ENCODE measurements at regions not wholly inside any gene's neighbourhood (a gene's known extent, or its start where the extent isn't known, plus 50 kb on each side); places are given as distances from the start of the nearest gene placed in this dataset.

- no peaks in the 10 kb centered on the region for H3K4me1 ChIP-seq (ENCODE audit: insufficient read depth, low read length, poor library complexity, severe bottlenecking)
- no peaks in the 10 kb centered on the region for H3K27me3 ChIP-seq (ENCODE audit: insufficient read depth, low read length, poor library complexity, severe bottlenecking)
- TF ChIP-seq CTCF (conservative IDR thresholded peaks at IDR 0.05; ENCODE audit: low read length): no peak
- no peak for TF ChIP-seq EZH2phosphoT487 (IDR thresholded peaks at IDR 0.05; ENCODE audit: borderline replicate concordance)
- H2AFZ ChIP-seq (ENCODE audit: low read length): no peak overlapping the region
- H3K79me2 ChIP-seq (ENCODE audit: insufficient read depth, low read length): no peaks in the 10 kb centered on the region
- no peaks in the 10 kb centered on the region for H4K20me1 ChIP-seq (ENCODE audit: insufficient read depth, low read length, poor library complexity, severe bottlenecking)
- H3K9ac ChIP-seq (ENCODE audit: low read depth, low read length, poor library complexity, severe bottlenecking): no peak overlapping the region
- H3K9me3 ChIP-seq (ENCODE audit: insufficient read depth, low read depth, low read length): no peaks in the 10 kb centered on the region
- H3K4me3 ChIP-seq (ENCODE audit: low read length, poor library complexity, severe bottlenecking): no peak overlapping the region
- no peak overlapping the region for H3K4me2 ChIP-seq (ENCODE audit: low read depth, low read length, poor library complexity, severe bottlenecking)
- no peaks in the 10 kb centered on the region for H3K36me3 ChIP-seq (ENCODE audit: insufficient read depth, low read length)
- H3F3A ChIP-seq (ENCODE audit: low read depth): no peaks in the 10 kb centered on the region
- no peaks in the 10 kb centered on the region for H3K9me2 ChIP-seq (replicated peaks; ENCODE audit: low read depth, low read length)
Measured at GRCh38 chr11:119860561-119861094, 131.6 kb upstream of the NECTIN1 start.

GRCh38 chr11:119859684-119860083 lies 130.7 kb upstream of the NECTIN1 start:
- H3K9me2 ChIP-seq (replicated peaks; ENCODE audit: low read depth, low read length): no peaks in the 10 kb centered on the region
- H3K4me2 ChIP-seq (ENCODE audit: low read depth, low read length, poor library complexity, severe bottlenecking): no peak overlapping the region
- H3K4me3 ChIP-seq (ENCODE audit: low read length, poor library complexity, severe bottlenecking): no peak overlapping the region
- H3K4me1 ChIP-seq (ENCODE audit: insufficient read depth, low read length, poor library complexity, severe bottlenecking): no peaks in the 10 kb centered on the region
- TF ChIP-seq CTCF (conservative IDR thresholded peaks at IDR 0.05; ENCODE audit: low read length): no peak
- TF ChIP-seq EZH2phosphoT487 (IDR thresholded peaks at IDR 0.05; ENCODE audit: borderline replicate concordance): no peak
- H3K36me3 ChIP-seq (ENCODE audit: insufficient read depth, low read length): no peaks in the 10 kb centered on the region
- H3K9ac ChIP-seq (ENCODE audit: low read depth, low read length, poor library complexity, severe bottlenecking): no peak overlapping the region
- H3F3A ChIP-seq (ENCODE audit: low read depth): no peaks in the 10 kb centered on the region
- H4K20me1 ChIP-seq (ENCODE audit: insufficient read depth, low read length, poor library complexity, severe bottlenecking): no peaks in the 10 kb centered on the region
- no peaks in the 10 kb centered on the region for H3K9me3 ChIP-seq (ENCODE audit: insufficient read depth, low read depth, low read length)
- no peaks in the 10 kb centered on the region for H3K79me2 ChIP-seq (ENCODE audit: insufficient read depth, low read length)
- no peaks in the 10 kb centered on the region for H3K27me3 ChIP-seq (ENCODE audit: insufficient read depth, low read length, poor library complexity, severe bottlenecking)
- no peak overlapping the region for H2AFZ ChIP-seq (ENCODE audit: low read length)

DNA sequence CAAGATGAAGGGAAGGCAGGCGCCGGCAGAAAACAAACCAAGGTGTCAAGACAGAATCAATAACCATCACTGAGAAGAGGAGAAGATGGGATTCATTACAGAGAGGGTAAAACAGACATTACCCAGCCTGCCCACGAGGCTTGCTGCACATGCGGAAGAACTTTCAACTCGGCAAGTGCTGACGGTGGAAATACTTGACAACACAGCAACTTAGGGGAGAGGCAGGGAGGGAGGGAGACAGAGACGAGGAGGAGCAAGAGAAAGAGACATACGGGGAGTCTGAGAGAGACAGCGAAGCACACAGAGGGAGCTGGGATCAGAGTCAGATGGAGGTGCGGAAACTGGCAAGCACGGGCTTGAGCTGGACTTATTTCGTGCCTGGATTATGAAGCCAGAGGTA lies 129.3 kb upstream of the NECTIN1 start:
- Histone ChIP-seq H3K9me2 (replicated peaks; ENCODE audit: low read depth, low read length) (no peaks in the 10 kb centered on the region), H4K20me1 (ENCODE audit: insufficient read depth, low read length, poor library complexity, severe bottlenecking) (no peaks in the 10 kb centered on the region), H3K9ac (ENCODE audit: low read depth, low read length, poor library complexity, severe bottlenecking) (no peak overlapping the region), H3F3A (ENCODE audit: low read depth) (no peaks in the 10 kb centered on the region), H3K4me1 (ENCODE audit: insufficient read depth, low read length, poor library complexity, severe bottlenecking) (no peaks in the 10 kb centered on the region), H3K79me2 (ENCODE audit: insufficient read depth, low read length) (no peaks in the 10 kb centered on the region), H3K4me2 (ENCODE audit: low read depth, low read length, poor library complexity, severe bottlenecking) (no peak overlapping the region), H2AFZ (ENCODE audit: low read length) (no peak overlapping the region), H3K27me3 (ENCODE audit: insufficient read depth, low read length, poor library complexity, severe bottlenecking) (no peaks in the 10 kb centered on the region), H3K4me3 (ENCODE audit: low read length, poor library complexity, severe bottlenecking) (no peak overlapping the region), H3K36me3 (ENCODE audit: insufficient read depth, low read length) (no peaks in the 10 kb centered on the region), H3K9me3 (ENCODE audit: insufficient read depth, low read depth, low read length) (no peaks in the 10 kb centered on the region)
- TF ChIP-seq EZH2phosphoT487 (IDR thresholded peaks at IDR 0.05; ENCODE audit: borderline replicate concordance) (no peak), CTCF (conservative IDR thresholded peaks at IDR 0.05; ENCODE audit: low read length) (no peak)

Data from Loucy (cell line).